ENCODE measurements at regions not wholly inside any gene's neighbourhood (a gene's known extent, or its start where the extent isn't known, plus 50 kb on each side); places are given as distances from the start of the nearest gene placed in this dataset.

GRCh38 chr10:28806488-28806941, 129.2 kb downstream of the BAMBI start:
- WGBS, 2 donors = 46 to 55% methylated on average over 5 of the region's 5 CpGs
- Histone ChIP-seq H3K27ac (peak overlapping the region in 3 of 4 donors; percentile 44 to 78 (median 70)), H3K4me1 (peaks cover 0 to 17% (median 0%) of the 10 kb centered on the region in 3 donors), H3K27me3 (peaks cover 0 to 13% (median 0%) of the 10 kb centered on the region in 4 donors), H3K4me3 (no peak overlapping the region), H3K9me3 (no peaks in the 10 kb centered on the region), H3K36me3 (no peaks in the 10 kb centered on the region)
- TF ChIP-seq CTCF (IDR thresholded peaks at IDR 0.05) = no peak
- no peak for TF ChIP-seq POLR2A (IDR thresholded peaks at IDR 0.05)
- DNase-seq = no peak
- intact Hi-C loops (cut with DNase I) = no loop called here

DNA sequence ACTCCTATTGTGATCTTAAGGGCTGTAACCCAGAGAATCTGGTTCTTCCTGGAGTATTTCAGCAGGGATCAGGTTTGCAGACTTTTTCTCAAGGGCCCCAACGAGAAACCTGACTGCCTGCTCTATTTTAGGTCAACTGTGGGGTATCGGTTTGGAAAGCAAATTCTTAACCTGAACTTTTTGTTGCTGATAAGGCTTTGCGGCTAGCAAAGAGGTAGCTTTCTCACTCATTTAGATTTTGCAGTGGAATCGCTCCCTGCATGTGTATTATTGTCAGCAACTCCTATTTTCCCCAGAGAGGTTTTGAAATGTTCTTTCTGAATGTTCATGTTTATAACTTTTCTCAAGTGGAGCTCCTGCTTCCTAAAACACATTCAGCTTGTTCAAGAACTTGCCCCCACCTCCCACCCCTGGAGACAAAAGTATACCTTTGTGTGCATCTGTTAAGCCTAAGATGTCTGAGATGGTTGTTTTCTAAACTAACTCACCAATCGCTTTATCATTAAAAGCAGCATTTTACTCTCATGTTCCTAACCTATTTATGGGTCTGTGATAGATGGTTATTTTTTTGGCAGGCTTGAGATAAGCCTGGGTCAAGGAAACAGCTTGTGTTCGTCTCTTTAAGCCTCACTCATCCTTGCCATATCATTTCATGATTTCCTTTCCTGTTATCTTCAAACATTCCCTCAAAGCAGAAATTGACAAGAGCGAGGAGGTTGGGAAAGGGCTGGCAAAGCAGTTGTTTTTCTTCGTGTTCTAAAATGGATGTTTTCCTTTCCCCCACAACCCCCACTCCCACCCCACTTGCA, 129.8 kb downstream of the BAMBI start:
- intact Hi-C loops (cut with DNase I) = no loop called here
- H3K27ac ChIP-seq = peak overlapping the region in 3 of 4 donors; percentile 8 to 78 (median 70)
- 52 to 57% methylated on average over 8 of the region's 8 CpGs for WGBS, 2 donors
- H3K4me3 ChIP-seq = peak overlapping the region in 1 of 4 donors; percentile 29
- no peak for DNase-seq
- H3K36me3 ChIP-seq = no peaks in the 10 kb centered on the region
- H3K4me1 ChIP-seq = peaks cover 0 to 17% (median 0%) of the 10 kb centered on the region in 3 donors
- no peak for TF ChIP-seq POLR2A (IDR thresholded peaks at IDR 0.05)
- no peak for TF ChIP-seq CTCF (IDR thresholded peaks at IDR 0.05)
- no peaks in the 10 kb centered on the region for H3K9me3 ChIP-seq
- H3K27me3 ChIP-seq = peaks cover 0 to 13% (median 0%) of the 10 kb centered on the region in 4 donors

GRCh38 chr10:28807760-28808613, 130.7 kb downstream of the BAMBI start:
- intact Hi-C loops (cut with DNase I) = no loop called here
- Histone ChIP-seq H3K27me3 (peaks cover 0 to 15% (median 0%) of the 10 kb centered on the region in 4 donors), H3K4me1 (peaks cover 0 to 17% (median 0%) of the 10 kb centered on the region in 3 donors), H3K36me3 (no peaks in the 10 kb centered on the region), H3K9me3 (no peaks in the 10 kb centered on the region), H3K27ac (peak overlapping the region in 3 of 4 donors; percentile 8 to 78 (median 70)), H3K4me3 (peak overlapping the region in 1 of 4 donors; percentile 29)
- no peak for DNase-seq
- WGBS, 2 donors = 40 to 45% methylated on average over 16 of the region's 16 CpGs
- TF ChIP-seq POLR2A (IDR thresholded peaks at IDR 0.05) = no peak
- no peak for TF ChIP-seq CTCF (IDR thresholded peaks at IDR 0.05)

DNA sequence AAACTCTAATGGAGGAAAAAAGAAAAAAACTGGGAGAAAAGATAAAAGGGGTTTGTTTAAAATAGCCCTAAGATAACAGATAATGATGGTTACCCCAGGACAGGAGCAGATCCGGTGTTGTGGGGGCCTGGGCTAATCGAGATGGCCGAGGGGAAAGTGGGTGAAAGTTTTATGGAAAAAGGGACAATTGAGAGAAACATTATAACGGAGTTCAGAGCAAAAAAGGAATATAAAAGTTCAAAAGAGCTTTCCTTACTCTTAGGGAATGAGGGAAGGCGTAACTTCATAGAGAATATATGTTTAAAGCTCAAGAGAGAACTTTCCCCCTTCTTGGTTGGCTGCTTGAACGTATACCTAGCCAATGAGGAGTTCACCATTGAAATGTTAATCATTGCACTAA, 131.4 kb downstream of the BAMBI start:
- no peaks in the 10 kb centered on the region for H3K9me3 ChIP-seq
- 71 to 79% methylated on average over 6 of the region's 6 CpGs for WGBS, 2 donors
- intact Hi-C loops (cut with DNase I) = no loop called here
- DNase-seq = no peak
- H3K27ac ChIP-seq = no peak overlapping the region
- peaks cover 0 to 17% (median 0%) of the 10 kb centered on the region in 4 donors for H3K27me3 ChIP-seq
- H3K4me3 ChIP-seq = no peak overlapping the region
- H3K4me1 ChIP-seq = peaks cover 0 to 17% (median 0%) of the 10 kb centered on the region in 3 donors
- TF ChIP-seq POLR2A (IDR thresholded peaks at IDR 0.05) = no peak
- no peak for TF ChIP-seq CTCF (IDR thresholded peaks at IDR 0.05)
- H3K36me3 ChIP-seq = no peaks in the 10 kb centered on the region

Data from esophagus squamous epithelium (tissue), 5 donors.